Effector CD8-positive, alpha-beta T cell (primary cell): ENCODE measurements at regions not wholly inside any gene's neighbourhood (a gene's known extent, or its start where the extent isn't known, plus 50 kb on each side); places are given as distances from the start of the nearest gene placed in this dataset.

ENCODE experiments used
- DNase-seq: peaks from one replicate; lab custom pipeline; 2025; lab: John Stamatoyannopoulos, UW

- DNase-seq: no peak
Measured at GRCh38 chr11:95585069-95585751, 204.4 kb downstream of the FAM76B start.

- no peak for DNase-seq
Measured at GRCh38 chr11:95584589-95584988, 205.0 kb downstream of the FAM76B start.

- no peak for DNase-seq
Measured at GRCh38 chr11:95584180-95584579, 205.4 kb downstream of the FAM76B start.

DNA sequence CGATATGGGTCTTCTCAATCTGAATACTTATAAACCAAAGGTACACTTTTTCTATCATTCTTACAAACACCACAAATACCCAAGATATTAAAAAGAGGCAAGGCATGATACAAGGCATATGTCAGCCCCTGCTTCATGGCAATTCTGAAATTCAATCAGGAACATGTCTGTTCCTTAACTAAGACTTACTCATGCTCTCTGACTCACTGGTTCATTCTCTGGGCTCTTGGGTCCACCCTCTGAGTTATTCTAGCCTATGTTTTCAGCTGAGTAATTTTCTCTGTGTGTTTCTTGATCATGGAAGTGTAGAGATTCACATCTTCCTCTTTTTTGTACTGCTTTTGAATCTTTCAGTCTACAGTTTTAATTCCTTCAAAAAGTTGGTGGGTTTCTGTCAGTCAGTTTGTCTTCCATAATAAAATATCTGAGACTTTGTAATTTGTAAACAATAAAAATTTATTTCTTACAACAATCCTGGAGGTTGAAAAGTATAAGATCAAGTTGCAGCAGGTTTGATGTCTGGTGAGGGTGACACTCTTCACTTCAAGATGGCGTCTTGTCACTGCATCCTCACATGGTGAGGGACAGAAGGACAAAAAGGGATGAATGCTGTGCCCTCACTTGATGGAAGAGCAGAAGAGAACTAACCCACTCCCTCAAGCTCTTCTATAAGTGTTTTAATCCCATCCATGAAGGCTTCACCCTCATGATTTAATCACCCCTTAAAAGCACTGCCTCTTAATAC, 211.7 kb downstream of the FAM76B start:
- DNase-seq: no peak

DNA sequence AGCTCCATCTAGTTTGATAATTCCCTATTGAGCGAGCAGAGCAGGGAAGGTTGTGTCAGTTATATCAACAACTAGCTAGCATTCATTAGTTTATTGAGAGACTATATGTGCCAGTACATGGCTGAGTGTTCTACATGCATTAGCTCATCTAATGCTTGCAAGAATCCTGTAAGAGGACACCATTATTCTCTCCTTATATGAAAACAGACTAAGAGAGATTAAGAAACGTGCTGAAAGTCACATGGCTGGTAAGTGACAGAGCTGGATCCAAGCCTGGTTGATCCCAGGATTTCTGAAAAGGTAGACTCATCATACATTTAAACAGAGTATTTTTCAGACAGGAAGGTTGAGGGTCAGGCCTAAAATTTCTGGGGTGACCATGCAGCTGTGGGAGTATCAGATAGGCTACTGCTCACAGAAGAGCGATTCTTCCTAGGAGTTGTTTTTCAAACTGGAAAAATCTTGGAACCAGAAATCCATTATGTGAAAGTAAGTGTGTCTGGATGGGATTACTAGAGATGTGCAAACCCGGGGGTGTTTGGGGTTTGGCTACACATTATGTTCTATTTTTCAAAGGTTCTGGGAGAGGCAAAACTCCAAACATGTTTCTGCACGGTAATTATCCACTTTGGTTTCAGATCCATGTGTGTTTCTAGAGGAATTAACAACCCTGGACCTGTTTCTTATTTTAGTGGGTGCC, 213.3 kb downstream of the FAM76B start:
- DNase-seq: no peak

GRCh38 chr11:95575517-95575916, 214.1 kb downstream of the FAM76B start:
- DNase-seq: no peak

DNA sequence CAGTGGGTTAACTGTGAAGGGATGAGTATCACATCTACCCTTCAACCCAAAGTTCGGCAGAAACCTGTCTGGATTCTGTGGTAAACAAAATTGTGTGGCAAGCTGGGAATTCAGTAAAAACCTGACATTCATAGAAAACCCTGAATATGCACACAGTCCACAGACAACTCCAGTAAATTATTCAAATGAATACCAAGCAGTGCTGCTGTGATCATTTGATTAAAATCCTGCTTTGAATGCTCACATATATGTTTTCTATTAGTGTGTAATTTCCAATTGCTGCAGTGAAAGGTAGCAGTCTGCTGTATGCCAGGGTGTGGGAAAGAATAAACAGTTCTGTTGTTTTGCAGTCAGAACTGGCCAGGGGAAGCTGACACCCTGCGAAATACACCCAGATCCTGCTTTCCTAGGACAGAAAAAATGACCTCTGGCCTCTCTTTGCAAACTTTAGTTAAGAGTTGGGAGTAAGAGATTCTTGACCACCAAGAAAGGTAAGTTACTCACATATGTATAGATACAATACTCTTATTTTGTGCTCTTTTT, 217.8 kb downstream of the FAM76B start:
- no peak for DNase-seq

GRCh38 chr11:95570845-95571244, 218.7 kb downstream of the FAM76B start:
- DNase-seq: no peak

DNA sequence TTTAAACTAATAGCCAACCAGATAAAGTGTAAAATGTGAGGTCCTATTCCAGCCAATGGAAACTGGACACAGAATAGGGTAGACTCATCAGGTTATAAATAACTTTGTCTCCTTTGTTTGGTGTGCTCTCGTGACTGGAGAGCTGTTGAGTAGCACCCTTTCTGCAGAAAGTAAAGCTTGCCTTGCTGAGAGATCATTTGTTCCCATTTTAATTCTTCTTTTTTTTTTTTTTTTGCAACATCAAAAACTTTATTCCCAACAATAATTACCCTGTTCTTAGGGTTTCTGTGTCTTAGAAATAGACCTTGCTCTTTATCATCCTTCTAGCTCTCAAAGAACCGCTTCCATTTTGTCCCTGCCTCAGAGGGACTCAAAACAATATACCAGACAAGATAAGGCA, 220.4 kb downstream of the FAM76B start:
- no peak for DNase-seq

GRCh38 chr11:95568281-95568680, 221.3 kb downstream of the FAM76B start:
- DNase-seq: no peak

DNA sequence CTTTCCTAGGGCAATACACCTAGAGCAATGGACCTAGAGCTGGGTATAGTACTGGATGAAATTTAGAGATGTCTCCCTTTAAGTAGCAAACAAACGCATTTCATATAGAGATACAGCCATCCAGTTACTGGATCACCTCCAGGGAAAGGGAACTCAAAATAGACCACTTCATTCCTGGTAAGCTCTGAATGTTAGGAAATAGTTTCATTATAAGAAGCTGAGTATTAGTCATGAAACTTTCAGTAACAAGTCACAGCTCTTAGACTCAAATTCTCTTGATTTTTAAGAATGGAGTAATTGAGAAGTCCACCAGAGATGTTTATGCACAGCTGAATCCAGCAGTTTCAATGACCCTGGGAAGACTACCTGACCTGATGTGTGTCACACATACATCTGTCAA, 221.9 kb downstream of the FAM76B start:
- DNase-seq: no peak

- DNase-seq: no peak
Measured at GRCh38 chr11:95566211-95566610, 223.4 kb downstream of the FAM76B start.

DNA sequence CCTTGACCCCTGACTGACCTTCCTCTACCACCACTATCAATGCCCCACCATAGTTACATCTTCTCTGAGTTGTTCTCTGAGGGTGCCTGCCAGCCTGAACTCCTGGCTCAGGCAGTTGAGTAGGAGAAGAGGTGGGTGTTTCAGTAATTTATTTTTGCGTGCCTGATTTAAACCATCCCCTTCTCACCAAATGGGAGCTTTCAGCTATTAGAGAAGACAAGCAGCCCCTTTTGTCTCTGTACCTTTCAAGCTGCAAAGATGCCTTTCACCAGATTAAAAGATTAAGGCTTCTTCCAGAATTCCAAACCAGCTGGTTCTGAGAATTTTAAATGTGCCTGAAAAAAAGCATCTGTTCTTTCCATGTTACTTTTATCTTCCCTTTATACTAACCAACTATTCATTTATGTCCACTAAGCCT, 223.8 kb downstream of the FAM76B start:
- no peak for DNase-seq

GRCh38 chr11:95563859-95564258, 225.7 kb downstream of the FAM76B start:
- DNase-seq: no peak

DNA sequence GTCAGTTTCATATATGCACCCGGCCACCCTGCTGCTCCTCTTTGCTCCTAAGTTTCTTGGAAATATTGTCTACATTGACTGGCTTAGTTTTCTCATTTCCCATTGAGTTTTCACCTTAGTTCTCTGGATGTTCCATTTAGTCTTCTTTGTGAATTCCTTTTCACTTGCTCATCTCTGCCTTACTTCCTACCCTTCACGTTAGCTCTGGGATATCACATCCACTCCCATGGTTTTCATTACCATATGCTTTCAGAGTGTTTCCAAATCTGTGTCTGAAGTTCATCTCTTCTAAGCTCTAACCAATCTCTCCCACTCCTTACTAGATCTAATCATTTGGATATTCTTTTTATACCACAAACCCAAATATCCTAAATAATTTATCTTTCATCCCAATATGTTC, 226.4 kb downstream of the FAM76B start:
- no peak for DNase-seq

DNA sequence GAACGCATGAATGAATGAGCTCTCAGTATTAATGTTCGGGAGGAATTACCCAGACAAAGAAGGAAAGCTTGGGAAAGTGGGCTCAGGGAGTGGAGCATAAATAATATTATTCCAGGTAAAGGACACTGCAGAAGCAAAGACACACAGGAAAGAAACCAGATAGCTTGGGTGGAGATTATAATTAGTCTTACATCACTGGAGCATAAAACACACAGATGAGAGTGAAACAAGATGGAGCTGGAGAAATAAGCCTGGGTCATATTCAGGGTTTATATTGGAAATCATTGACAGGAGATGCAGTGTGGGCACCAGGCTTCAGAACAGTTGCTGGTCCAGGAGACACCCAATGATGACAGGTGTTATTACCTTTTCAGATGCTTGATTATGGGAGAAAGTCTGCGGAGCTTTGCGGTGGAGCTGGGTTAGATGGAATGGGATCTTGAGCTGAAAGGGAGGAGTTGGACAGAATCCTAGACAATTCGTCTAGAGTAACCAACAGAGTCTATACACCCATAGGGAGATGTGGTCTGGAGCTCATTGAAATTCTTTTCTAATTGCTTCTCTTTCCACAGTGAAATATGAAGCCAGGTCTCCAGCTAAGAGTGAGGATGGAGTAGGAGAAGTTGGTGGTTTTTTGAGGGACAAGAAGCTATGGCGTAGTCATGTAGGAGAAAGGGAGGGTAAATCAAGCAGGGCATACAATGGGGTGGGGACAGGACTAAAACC, 227.2 kb downstream of the FAM76B start:
- DNase-seq: no peak

DNA sequence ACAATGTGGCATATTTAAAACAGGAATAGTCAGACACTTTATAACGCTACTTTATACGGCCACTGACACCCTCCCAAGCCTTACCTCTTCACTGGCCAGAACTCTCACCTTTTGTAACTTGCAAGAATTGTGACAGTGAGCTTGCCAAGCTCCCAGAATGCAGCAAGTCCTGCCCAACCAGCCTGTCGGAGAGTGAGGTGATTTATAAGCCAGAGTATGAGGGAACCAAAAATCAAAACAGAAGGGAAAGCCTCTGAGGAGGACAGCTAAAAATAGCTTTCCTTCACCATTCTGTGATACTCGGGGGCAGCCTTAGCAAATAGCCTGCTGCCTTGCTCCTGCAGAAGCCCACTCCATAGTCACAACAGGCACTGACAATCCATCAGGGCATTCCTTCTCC, 229.7 kb downstream of the FAM76B start:
- DNase-seq: no peak

- DNase-seq: no peak
Measured at GRCh38 chr11:95557376-95557775, 232.2 kb downstream of the FAM76B start.

DNA sequence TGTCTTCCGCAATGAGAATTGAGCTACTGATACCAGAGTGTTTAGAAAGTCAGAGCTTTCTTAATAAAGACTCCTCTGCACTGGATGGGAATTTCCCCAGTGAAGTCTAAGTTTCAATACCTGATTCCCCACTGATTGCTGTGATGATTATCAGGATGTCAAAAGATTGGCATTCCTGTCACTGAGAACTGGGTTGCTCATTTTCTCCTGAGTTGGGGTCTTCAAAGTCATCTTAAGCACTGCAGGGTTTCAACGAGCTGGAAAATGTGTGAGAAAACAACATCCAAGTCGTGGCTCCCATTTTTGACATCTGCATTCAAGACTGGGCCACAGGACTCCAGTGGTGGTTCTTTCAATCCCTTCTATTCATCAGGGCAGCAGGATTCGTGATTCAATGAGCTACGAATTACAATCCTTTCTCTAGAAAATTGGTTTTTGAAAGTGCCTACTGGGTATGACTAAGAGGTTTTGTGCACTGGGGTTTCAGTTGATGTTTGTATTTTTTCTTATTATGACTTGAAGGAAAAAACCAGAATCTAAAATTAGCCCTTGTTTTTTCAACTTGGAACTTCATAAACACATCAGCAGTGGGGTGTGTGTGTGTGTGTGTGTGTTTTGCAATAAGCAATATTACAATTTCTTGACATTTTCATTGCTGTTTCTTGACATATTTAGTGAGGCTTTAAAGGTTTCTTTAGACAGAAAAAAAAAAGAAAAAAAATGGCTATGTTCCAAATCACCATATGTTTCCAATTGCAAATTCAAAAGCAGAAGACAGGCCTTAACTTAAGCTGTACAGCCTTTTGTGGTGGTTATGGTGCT, 233.0 kb downstream of the FAM76B start:
- DNase-seq: no peak

GRCh38 chr11:95556011-95556341, 233.6 kb downstream of the FAM76B start:
- DNase-seq: no peak

DNA sequence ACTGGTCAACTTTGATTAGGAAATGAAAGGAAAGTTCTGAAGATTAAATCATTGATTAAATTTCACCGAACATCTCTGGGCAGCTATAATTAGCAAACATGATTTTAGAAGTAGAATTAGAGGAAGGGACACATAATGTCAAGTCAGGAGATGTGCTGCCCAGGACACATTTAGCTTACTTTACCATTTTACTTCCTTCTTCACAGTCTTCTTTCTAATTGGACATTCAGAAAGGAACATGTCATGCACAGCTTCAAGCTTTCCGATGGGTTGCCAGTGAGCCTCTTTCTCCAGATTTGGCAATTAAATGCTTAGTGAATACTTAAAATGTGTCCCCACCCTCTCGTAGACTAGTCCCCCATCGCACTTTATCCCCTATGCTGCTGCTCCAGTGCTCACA, 234.7 kb downstream of the FAM76B start:
- no peak for DNase-seq
